NCI-H2196 treated with DMSO at 0.1 percent for 48 hours (cell line): ENCODE measurements at regions not wholly inside any gene's neighbourhood (a gene's known extent, or its start where the extent isn't known, plus 50 kb on each side); places are given as distances from the start of the nearest gene placed in this dataset.

Source experiments
- DNase-seq: peaks from one replicate; lab custom pipeline; 2025; ENCODE audit not compliant: unreplicated experiment; lab: John Stamatoyannopoulos, UW

DNA sequence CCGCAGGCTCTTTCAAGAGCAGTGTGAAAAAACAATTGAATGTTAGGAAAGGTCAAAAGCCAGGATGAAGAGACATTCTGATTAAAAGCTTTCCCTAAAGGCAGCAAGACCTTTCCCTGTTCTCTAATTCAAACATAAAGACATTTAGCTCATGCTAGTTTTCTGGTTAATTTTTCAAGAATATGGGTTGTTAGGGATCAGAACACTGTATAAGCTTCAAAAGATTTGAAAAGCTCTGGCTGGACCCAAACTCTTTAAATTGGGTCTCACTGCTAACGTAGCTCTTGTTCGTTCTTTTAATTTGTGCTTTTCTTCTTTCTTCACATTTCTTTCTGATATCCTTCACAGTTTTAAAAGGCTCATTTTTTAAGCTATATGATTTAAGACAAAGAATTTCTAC is 877.0 kb downstream of the EFNB2 start:
- no peak for DNase-seq

DNA sequence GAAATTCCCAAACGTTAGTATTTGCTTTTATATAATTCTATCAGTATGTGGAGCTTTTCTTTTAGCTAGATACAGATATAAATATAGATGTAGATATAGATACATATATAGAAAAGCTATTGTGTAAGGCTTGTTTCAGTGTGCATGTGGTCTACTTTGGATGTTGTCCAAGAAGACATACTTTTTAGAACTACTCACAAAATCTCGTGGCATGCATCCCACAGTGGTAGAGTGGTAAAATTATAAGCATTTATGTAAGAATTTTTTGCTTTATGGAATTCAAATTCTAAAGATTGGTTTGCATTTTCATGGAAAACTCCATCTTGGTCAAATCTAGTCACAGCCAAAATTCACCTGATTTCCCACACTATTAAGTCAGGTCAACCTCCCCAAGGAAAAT is 880.4 kb downstream of the EFNB2 start:
- no peak for DNase-seq

DNA sequence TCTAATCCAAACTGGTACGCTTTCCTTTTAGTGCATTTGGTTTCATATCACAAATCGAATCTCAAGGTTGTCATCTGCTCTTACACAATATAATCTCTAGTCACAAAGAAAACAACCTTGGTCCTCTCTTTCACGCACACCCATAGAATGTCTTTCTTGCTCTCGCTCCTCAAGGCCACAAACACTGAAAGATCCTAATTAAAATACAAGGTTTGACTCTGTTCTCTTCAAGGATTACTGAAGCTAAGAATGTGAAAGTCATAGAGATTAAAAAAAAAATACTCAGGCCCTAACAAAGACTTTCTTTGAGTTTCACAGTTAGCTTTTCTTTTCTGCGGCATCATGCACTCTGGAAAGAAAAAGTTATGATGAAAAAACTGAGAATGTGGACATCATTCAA is 891.5 kb downstream of the EFNB2 start:
- no peak for DNase-seq

DNA sequence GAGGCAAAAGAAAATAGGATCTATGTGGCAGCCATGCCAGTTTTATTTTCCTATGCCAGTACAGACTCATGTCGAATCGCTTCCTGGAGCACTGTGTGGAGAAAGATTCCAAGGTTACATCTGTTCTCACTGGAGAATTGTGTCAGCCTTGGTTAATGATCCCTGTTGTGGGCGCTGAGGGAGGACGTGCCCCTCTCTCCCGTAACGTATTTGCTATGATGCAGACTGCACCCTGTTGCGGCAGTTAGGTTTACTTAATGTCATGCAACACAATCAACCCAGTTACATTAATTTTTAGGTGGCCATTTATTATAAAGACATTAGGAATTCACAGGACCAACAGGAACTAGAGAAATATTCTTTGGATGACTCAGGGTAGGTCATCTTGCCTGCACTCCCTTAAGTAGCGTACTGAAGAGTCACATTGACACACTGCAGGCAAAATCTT is 892.9 kb downstream of the EFNB2 start:
- no peak for DNase-seq

DNA sequence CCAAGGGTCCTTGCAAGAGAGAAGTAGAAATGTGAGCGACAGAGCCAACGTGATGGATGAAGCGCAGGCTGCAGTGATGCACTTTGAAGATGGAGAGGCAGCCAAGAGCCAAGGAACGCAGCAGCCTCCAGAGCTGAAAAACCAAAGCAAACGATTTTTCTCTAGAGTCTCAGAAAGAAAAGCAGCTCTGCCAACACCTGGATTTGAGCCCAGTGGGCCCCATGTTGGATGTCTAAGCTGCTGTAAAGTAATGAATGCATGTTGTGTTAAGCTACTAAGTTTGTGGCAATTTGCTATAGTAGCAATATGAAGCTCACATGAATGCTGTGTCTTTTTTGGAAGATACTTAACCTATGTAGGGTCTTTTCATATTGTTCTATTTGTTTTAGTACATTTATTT is 894.3 kb downstream of the EFNB2 start:
- no peak for DNase-seq

DNA sequence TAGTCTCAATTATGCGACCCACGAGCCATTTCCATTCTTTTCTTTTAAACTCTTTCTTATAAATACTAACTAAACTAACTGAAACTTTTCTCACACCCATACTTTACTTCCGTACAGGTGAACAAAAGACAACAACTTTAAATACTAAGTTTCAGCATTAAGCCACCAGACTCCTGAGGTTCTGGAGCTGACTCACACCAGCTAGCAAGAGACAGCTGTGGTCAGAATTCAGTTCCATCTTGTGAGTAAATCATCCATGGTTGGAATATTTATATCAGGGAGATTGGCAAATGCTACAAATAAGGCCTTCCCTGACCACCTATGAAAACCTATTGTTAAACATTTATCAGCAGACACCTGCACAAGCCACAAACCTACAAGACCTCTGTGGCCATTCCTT is 897.0 kb downstream of the EFNB2 start:
- no peak for DNase-seq

DNA sequence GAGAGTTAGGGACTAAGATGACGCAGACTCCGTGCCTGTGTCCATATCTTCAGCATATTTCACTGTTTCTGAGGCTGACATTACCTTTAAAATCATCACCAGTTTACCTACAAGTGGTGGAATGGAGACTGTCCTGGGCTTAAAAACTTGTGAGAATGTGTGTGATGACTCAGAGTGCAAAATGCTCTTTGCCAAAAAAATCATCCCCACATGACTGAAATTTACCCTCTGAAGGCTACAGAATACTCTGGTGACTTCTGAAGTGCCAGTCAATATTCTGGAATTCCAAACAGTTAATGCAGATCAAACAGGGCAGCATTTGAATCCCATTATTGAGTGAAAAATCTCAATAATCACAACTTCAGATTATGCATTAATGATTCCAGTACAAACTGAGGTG is 901.4 kb downstream of the EFNB2 start:
- DNase-seq, result no peak

DNA sequence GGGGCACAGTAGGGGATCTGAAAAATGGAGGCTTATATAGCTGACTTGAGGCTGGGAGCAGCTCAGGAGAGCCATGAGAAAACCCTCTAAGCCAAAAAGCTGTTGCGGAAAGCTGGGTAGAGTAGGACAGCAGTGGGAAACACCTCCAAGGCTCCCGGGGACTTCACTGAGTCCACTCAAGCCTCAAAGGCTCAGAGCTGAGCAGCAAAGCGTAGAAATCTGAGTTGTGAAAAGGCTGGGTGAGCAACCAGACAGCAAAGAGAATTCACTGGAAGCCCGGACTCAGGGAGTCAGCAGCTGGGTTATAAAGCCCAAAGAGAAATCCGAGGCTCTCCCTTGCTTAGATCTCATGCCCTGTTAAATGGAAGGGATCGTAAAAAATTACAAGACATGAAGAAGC is 905.0 kb downstream of the EFNB2 start:
- DNase-seq, result no peak

DNA sequence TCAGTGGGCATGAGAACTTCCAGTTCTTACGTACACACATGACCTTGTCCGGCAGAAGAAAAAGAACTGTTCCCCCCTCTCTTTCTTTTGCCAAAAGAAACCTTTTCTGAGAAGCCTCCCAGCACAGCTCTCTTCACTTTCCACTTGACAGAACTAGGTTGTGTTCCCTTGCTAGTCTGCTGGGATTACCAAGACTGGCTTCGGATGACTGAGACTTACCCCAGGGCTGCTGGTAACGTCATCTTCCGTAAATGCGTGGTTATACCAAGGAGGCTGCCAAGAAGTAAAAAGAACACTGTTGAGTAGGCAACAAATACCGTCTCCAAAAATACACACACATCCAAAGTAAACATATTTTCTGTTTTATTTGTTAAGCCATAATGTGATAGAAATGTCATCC is 908.2 kb downstream of the EFNB2 start:
- no peak for DNase-seq

DNA sequence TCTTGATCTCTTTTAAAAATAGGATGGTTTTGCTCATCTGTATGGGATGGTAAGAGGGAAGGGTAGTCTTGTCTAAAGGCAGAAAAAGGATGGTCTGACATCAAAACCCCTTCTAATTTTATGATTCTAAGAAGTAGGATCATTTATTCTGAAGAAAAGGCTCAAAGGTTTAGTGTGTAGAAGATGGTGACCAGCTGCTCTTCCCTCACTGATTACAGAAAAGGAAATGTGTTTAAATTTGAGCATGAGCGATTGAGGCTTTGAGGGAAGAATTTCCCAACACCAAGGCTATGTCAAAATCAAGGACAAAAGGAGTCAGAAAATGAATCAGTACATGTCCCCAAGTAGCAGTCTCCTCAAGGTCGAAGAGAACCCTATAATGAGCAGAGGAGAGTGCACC is 909.8 kb downstream of the EFNB2 start:
- no peak for DNase-seq

DNA sequence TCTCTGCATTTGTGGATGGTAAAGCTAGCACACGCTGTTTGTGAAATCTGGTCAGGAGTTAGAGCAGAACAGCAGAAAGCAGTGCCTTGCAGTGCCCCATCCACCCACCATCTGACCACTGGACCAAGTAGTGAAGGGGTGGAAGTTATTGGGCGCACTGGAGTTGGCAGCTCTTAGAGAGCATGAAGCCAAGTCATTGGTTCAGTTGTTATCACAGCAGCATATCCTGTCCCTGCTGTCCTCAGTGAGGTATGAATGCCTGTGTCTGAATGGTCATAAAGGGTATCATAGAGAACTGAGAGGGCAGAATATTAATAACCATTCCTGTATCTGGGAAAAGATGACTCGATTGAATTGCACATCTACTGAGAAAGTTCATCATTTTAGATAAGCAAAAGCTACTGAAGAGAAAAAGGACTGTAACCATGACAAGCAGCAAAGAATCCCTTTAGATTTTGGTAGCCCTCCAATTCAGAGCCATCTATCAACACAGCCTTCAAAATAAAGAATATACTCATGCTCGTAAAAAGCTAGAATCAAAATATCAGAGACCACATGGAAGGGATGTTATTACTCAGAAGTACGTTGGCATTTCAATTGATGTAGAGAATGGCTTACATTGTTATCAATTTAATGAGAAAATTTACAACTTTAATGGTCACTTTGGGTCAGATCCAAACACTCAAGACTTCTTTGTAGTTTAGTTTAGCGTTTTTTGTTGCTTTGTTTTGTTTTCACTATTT is 919.0 kb downstream of the EFNB2 start:
- no peak for DNase-seq

DNA sequence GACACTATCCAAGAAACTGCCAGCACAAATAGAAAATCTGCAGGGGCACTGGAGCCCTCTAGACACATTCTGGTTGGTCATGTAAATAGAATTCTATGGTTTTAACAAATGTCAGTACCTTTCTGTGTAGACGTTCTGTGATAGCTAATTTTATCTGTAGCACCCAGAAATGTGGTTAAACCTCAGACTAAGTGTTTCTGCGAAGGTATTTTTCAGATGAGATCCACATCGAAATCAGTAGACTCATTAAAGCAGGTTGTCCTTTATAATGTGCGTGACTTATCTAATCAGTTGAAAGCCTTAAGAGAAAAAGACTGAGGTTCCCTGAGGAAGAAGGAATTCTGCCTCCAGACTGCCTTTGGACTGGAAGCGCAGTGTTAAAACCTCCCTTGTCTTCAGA is 922.9 kb downstream of the EFNB2 start:
- DNase-seq, result no peak

DNA sequence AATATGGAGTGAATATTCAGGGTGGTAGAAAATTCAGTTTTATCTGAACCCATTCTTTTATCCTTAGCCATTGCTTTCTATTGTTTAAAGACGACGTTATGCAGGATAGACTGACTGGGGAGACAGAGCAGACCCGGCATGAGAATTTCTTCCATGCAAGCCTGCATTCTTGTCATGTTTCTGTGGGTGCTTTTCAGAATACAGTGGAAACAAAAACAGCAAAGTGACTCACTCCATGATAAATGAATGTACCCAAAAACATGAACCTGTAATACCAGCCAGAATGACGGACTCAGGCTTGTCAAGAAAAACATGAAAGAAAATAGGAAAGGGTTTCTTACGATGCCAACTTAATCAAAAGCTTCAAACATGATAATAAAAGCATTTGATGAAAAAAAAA is 924.0 kb downstream of the EFNB2 start:
- no peak for DNase-seq

DNA sequence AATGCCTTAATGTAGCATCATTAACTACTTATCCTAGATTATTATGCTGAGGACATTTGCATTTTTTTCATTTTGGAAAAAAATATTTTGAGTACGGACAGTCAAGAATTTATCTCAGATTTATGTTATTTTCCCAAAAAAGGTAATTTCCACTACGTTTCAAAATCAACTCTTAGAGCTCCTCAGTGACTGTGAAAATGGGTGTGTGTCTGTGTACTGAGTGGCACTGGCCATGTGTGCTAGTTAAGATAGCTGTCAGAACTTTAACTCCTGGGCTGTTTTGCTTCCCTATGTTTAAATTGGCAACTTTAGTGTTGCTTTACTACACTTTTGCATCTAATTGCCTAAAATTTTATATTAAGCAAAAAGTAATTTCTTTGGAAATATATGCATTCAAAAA is 927.4 kb downstream of the EFNB2 start:
- DNase-seq, result no peak

DNA sequence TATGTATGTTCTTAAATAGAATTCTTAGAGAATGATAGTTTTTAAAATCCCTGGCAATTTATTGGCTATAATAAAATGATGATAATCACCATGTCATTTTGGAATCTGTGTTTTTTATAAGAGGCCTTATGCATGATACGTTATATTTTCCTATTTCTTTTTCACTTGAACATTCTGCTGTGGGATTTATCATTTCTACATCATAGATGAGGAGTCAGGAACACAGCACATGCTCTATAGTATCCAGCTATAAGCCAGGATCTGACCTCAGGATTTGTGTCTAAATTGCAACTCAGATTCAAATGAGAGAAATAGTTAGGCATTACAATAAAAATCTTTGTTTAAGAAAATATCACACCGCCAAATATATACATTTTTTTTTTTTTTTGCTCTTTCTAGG is 928.0 kb downstream of the EFNB2 start:
- no peak for DNase-seq

DNA sequence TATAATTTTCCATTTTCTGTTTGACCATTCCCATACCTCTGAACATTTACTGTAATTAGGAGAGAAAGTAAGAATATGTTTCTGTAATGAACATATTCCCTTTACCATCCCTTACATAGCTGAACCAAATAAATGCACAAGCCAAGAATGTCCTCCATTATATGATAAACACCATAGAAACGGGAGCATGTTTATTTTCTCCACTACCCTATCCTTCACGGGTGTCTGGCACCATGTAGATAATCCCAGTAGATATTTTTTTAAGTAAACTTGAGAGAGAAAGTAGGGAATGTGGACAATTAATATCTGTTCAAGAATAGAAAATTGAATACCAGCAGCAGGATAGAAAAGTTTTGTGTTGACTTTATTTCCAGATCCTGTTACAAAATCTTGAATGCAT is 928.4 kb downstream of the EFNB2 start:
- no peak for DNase-seq

DNA sequence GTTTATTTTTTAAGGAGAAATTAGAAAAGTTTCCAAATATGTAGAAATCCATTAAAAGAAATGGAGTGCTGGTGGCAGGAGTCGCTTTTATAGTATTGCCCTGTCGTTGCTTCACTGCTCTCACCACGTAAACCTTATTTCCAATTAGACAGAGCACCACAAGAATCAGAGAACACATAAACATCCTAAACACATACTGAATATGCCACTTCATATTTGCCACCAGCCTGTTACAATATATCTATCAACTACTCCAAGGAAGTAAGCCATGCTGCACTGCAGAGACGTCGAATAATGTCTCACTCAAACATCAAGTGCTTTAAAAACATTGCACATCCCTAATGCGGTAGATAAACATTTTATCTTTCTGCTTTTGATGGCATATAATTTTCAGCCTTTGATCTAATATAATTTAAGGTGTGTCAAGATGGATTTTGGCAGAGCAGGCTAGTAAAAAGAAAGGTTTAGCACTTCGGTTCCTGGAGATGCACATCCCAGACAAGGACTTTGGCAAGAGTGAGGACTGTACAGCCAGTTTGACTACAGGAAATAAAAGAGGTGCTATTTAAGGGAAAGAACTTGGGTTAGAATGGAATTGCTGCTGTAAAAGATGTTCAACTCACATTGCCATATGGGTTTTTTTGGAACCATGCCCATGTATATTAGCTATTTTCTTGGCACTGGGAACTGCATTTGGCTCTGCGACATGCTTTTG is 932.3 kb downstream of the EFNB2 start:
- no peak for DNase-seq

DNA sequence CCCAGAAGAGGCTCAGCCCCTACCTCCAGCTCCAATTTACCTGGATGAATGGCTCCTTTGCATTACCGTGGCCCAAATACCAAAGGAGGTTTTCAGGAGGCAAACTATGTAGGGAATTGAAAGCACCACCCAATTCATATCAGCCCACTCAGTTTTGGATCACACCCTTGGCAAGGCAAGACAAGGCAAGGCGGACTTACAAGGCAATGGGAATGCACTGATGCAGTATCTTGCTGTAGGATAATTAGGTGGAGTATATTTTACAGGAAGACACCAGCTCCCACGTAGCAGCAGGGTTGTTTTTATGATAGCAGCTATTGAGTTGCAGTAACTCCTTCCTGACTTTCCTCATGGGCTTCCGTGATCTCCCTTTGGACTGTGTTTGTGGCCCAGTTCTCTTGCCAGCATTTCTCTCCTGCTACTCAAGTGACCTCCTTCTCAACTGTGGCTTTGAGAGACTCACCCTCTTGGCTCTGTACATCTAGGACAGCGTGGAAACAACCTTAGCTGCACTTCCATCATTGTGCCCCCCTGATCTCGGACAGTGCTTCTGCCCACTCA is 935.9 kb downstream of the EFNB2 start:
- DNase-seq, result no peak

DNA sequence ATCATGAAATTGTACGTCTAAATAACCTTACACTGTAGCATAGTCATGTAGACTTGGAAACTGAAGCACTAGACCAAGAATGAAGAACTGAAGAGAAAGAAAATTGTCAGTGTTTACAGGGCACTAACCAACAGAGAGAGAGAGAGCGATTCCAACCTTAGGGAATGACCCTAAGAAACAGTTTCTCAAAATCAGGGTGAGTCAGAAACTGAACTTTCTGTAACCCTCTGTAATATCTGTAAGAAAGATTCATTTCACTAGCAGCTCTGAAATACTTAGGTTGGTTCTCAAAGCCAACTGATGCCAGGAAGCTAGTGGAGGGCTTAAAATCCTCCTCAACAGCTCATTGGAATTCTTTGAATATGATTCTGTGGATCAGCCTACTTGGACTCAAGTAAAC is 936.9 kb downstream of the EFNB2 start:
- no peak for DNase-seq

DNA sequence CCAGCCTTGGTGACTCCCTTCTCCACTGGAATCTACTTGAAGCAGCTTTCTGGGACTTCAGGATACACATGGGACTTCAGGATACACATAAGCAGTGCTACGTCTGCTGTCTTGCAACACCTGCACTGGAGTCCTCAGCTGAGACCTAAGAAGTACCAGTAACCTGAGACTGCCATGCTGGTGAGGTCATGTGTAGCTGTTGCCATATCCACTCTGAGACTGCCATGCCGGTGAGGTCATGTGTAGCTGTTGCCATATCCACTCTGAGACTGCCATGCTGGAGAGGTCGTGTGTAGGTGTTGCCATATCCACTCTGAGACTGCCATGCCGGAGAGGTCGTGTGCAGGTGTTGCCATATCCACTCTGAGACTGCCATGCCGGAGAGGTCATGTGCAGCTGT is 937.9 kb downstream of the EFNB2 start:
- no peak for DNase-seq

DNA sequence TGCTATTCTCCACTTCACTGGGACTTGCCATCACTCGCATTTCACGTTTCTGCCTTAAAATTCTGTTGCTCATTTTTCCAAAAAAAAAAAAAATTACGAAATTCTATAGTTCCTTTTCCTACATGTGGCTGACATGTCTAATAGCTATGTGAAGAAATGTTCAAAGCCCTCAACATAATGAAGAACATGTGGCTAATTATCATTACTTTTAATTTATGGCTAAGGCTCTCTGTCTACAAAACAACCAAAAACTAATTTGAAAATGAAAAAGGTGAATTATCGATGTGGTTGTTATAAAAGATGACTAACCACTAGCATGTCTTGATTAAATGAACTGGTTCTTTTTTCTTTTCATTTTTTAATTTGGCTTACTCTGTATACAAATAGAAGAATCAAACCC is 940.0 kb downstream of the EFNB2 start:
- DNase-seq, result no peak

DNA sequence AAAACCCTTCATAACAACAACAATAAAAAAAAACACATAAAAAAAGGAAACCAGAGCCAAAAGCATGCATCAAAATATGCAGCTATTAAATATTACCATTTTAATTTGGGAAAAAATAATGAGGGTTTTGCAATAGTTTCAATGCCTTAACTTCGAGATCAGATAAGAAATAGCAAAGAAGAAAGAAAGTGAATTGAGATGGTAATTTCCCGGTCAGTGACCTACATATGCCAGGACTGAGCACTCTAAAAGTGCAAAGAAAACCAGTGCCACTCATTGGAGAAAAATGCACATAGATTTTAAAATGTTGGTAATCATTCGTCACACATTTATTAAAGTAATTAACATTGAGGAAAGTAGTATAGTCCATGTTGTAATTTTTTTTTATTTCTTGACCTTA is 944.2 kb downstream of the EFNB2 start:
- no peak for DNase-seq

DNA sequence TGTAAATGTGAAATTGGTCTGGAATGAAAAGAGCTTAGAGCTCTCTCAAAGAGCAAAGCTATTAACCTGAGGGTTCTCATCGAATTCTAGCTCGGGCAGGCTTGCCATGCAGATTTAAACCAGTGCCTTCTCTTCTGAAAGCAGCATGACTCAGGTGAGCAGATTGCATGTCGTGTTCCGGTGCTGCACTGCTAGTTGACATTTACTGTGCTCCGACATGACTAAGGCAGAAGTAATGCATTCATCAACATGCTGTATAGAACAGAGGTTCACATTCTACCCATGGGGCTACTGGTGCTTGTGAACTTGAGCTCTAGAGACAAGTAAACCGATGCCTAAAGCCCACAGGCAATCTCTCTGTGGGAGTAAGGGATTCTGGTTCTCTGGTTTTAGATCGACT is 947.7 kb downstream of the EFNB2 start:
- DNase-seq, result no peak
